Inflammatory macrophage (primary cell): ENCODE measurements at regions not wholly inside any gene's neighbourhood (a gene's known extent, or its start where the extent isn't known, plus 50 kb on each side); places are given as distances from the start of the nearest gene placed in this dataset.

ENCODE experiments used
- DNase-seq, 2 donors: peaks; one replicate each; pipeline ENCODE4 v3.0.0-alpha.2; 2020 to 2022

GRCh38 chrX:57848857-57849256 is 61.4 kb downstream of the ZXDA start:
- no peak for DNase-seq

GRCh38 chrX:57822818-57823217 is 87.4 kb downstream of the ZXDA start:
- DNase-seq: no peak

GRCh38 chrX:57822398-57822797 is 87.9 kb downstream of the ZXDA start:
- DNase-seq: no peak

DNA sequence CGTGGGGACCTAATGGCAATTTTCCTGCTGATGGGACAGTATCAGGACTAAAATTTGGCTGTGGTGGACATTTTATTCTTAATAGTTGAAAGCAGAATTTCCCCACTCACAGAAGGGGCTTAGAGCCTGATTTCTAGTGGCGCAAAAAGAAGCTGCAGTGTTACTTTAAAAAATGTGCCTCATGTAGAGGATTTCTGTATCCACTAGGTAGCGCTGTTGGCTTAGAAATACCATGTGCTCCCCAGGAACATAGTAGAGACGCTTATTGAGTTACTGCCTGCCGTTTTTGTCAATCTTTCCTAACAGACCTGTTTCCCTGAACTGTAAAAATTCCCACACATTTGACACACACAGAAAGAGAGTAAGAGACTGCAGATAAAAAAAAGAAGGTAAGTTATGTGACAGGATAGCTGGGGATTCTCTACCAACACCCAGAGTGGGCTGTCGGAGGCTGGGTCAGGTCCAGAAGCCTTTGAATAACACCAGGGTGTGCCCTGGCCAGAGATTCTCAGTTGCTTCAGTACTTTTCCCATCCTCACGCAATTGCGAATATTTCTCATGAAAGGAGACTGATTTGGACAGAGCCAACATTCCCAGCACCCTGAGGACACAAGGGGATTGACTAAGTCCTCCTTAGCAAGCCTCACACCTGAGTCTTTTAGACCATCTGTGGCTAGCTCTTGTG is 88.4 kb downstream of the ZXDA start:
- DNase-seq: peak; percentile 47 to 53

DNA sequence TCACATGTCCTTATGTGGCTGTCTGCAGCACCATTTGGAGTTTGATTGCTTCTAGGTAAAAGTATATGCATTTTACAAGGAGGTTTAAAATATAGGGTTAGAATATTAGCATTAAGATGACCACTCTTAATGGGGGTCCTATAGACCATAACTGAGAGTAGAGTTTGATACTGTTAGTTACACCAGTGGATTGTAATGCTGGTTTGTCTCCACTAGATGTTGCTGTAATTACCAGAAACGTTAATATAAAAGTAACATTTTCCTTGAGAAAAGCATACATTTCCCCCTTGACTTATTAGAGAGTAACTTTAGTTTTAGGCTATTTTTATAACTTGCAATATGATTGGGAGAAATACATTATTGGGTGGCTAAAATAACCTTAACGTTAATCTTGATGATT is 93.0 kb downstream of the ZXDA start:
- peak in 1 of 2 donors; percentile 0 for DNase-seq

- DNase-seq: no peak
Measured at GRCh38 chrX:57772637-57773036, 92.6 kb upstream of the NLRP2B start.

DNA sequence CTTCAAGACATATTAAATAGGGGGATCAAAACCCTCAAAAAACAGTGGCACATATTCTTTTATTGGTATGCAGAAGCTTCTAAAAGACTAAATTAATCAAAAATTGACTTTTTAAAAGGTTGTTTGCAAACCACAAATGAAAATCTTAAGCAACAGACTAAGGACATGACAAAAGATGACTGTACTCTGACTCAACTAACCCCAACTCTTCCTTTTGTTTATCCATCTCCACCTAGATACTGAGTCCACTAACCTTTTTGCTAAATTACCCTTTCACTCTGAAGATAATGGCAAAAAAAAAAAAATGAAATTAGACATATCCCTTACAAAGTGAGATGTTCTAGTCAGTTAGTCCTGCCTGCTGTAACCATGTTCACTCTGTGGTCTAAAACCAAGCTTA is 91.6 kb upstream of the NLRP2B start:
- DNase-seq: no peak

- no peak for DNase-seq
Measured at GRCh38 chrX:57752866-57753265, 72.8 kb upstream of the NLRP2B start.

DNA sequence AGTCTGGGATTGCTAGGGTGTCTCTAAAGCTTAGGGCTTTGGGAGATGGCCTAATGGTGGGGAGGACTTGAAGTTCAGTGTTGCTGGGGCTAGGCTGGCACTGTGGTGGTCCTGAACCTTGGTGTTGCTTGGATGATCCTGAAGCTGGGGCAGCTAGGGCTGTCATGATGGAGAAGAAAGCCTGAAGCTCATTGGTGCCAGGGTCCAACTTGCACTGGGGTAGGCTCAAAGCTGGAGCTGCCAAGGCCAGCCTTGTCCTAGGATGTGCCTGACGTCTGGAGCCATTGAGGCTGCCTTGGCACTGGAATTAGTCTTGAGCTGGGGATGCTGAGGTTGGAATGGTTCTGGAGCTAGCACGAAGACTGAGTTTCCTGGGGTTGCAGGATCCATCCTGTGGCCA is 61.0 kb upstream of the NLRP2B start:
- DNase-seq: no peak

DNA sequence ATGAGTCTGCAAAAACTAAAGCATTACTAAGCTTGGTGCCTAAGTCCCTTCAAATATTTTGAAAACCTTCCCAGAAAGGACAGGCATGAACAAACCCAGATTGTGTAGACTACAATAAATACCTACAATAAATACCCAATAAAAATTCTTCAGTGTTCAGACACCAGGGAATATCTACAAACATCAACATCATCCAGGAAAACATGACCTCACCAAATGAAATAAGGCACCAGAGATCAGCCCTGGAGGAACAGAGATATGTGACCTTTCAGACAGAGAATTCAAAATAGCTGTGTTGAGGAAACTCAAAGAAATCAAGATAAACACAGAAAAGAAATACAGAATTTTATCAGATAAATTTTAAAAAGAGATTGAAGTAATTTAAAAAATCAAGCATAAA is 57.8 kb upstream of the NLRP2B start:
- no peak for DNase-seq
